Neuronal stem cell (in vitro differentiated cells): ENCODE measurements at regions not wholly inside any gene's neighbourhood (a gene's known extent, or its start where the extent isn't known, plus 50 kb on each side); places are given as distances from the start of the nearest gene placed in this dataset.

ENCODE experiments used
- DNase-seq: peaks from one replicate; pipeline ENCODE4 v3.0.0-alpha.2; 2013; ENCODE audit warnings: low spot score
- H2AFZ ChIP-seq: one replicate; pipeline ENCODE4 v1.6.1; 2013; ENCODE audit warnings: mild to moderate bottlenecking, low read length, inconsistent platforms
- H2AK5ac ChIP-seq: 2 replicates; pipeline ENCODE4 v1.6.1; 2013; ENCODE audit warnings: low read depth, mild to moderate bottlenecking, inconsistent platforms, low read length, moderate library complexity, mixed read lengths
- H2BK120ac ChIP-seq: 2 replicates; pipeline ENCODE4 v1.6.1; 2013; ENCODE audit warnings: low read depth, mild to moderate bottlenecking, inconsistent platforms, low read length, moderate library complexity, mixed read lengths
- H2BK12ac ChIP-seq: one replicate; pipeline ENCODE4 v1.6.1; 2013; ENCODE audit warnings: low read length, inconsistent platforms
- H2BK15ac ChIP-seq: 2 replicates; pipeline ENCODE4 v1.6.1; 2013; ENCODE audit warnings: mild to moderate bottlenecking, low read length, inconsistent platforms, mixed read lengths
- H2BK5ac ChIP-seq: one replicate; pipeline ENCODE4 v1.6.1; 2013; ENCODE audit warnings: inconsistent platforms, mild to moderate bottlenecking, low read length, moderate library complexity
- H3K14ac ChIP-seq: one replicate; pipeline ENCODE4 v1.6.1; 2013; ENCODE audit warnings: low read length, inconsistent platforms
- H3K18ac ChIP-seq: 2 replicates; pipeline ENCODE4 v1.6.1; 2013; ENCODE audit warnings: low read length, inconsistent platforms
- H3K23ac ChIP-seq: 2 replicates; pipeline ENCODE4 v1.6.1; 2013; ENCODE audit warnings: low read depth, mild to moderate bottlenecking, mixed read lengths, low read length, inconsistent platforms; ENCODE audit not compliant: poor library complexity
- H3K27ac ChIP-seq: replicated peaks from 3 replicates; pipeline ENCODE4 v1.5.1; 2013; ENCODE audit warnings: low read length, inconsistent platforms
- H3K27me3 ChIP-seq, 3 experiments: 2 replicates each; pipeline ENCODE4 v1.6.1; 2013; ENCODE audit warnings: low read length in 3 of 3, mild to moderate bottlenecking in 2 of 3, inconsistent platforms in 1 of 3, low read depth in 1 of 3, mixed read lengths in 1 of 3, moderate library complexity in 1 of 3; ENCODE audit not compliant: control insufficient read depth in 3 of 3, insufficient read depth in 3 of 3
- H3K36me3 ChIP-seq, 2 donors: replicated peaks in 1 of 2; 2 replicates each; pipeline ENCODE4 v1.6.1; 2013; ENCODE audit warnings: low read length in 2 of 2; ENCODE audit not compliant: control insufficient read depth in 2 of 2, insufficient read depth in 2 of 2
- H3K4ac ChIP-seq: 2 replicates; pipeline ENCODE4 v1.6.1; 2013; ENCODE audit warnings: inconsistent platforms, mild to moderate bottlenecking, low read length, moderate library complexity
- H3K4me1 ChIP-seq, 2 donors: 1 replicate in 1 of 2; 2 replicates in 1 of 2; pipeline ENCODE4 v1.6.1; 2013; ENCODE audit warnings: low read length in 2 of 2, low read depth in 1 of 2; ENCODE audit not compliant: control insufficient read depth in 2 of 2, insufficient read depth in 1 of 2
- H3K4me2 ChIP-seq: one replicate; pipeline ENCODE4 v1.6.1; 2013; ENCODE audit warnings: mild to moderate bottlenecking, low read length, inconsistent platforms; ENCODE audit not compliant: insufficient read depth, poor library complexity, severe bottlenecking
- H3K4me3 ChIP-seq, 2 donors: 2 replicates each; pipeline ENCODE4 v1.5.1; 2013; ENCODE audit warnings: low read length in 2 of 2, mild to moderate bottlenecking in 2 of 2, inconsistent platforms in 1 of 2, moderate library complexity in 1 of 2
- H3K79me1 ChIP-seq: one replicate; pipeline ENCODE4 v1.6.1; 2013; ENCODE audit warnings: low read depth, mild to moderate bottlenecking, inconsistent platforms, low read length, moderate library complexity
- H3K9ac ChIP-seq: one replicate; pipeline ENCODE4 v1.6.1; 2013; ENCODE audit warnings: mild to moderate bottlenecking, low read depth, low read length, inconsistent platforms; ENCODE audit not compliant: poor library complexity
- H3K9me3 ChIP-seq, 2 donors: replicated peaks in 1 of 2; 2 replicates each; pipeline versions ENCODE3 to v1.6.1; 2013; ENCODE audit warnings: low read length in 2 of 2, mild to moderate bottlenecking in 2 of 2, inconsistent platforms in 1 of 2, low read depth in 1 of 2, mixed read lengths in 1 of 2, moderate library complexity in 1 of 2; ENCODE audit not compliant: control insufficient read depth in 2 of 2, insufficient read depth in 1 of 2
- H4K8ac ChIP-seq: one replicate; pipeline ENCODE4 v1.6.1; 2013; ENCODE audit warnings: low read depth, mild to moderate bottlenecking, inconsistent platforms, low read length, moderate library complexity
- H4K91ac ChIP-seq: one replicate; pipeline ENCODE4 v1.6.1; 2013; ENCODE audit warnings: low read length, low read depth, mild to moderate bottlenecking, inconsistent platforms; ENCODE audit not compliant: poor library complexity
- WGBS, 2 donors: extraction: QIAGEN DNeasy Blood & Tissue Kit; methylation state at CpG; one replicate each; pipeline ENCODE4 v1.1.7; 2013; ENCODE audit warnings: missing lambda C conversion rate in 2 of 2, mixed read lengths in 1 of 2; ENCODE audit not compliant: insufficient read length in 2 of 2, insufficient replicate concordance in 1 of 2; ENCODE audit errors: extremely low coverage in 2 of 2; 5-methylcytosine and 5-hydroxymethylcytosine counted together

DNA sequence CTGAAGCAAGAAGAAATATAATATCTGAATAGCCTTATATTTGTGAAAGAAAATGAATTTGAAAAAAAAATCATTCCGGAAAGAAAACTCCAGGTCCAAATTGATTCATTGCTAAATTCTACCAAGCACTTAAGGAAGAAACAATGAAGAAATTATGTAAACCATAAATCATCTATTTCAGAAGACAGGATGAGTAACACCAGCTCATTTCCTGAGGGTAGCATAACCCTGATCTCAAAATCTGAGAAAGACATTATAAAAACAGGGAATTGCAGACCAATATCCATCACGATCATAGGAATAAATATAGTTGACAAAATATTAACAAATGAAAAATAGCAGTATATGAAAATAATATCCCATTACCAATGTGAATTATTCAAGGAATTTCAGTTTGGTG is 70.1 kb upstream of the RAB18 start:
- no peak overlapping the region for H3K4ac ChIP-seq
- no peak overlapping the region for H3K23ac ChIP-seq
- no peaks in the 10 kb centered on the region for H3K36me3 ChIP-seq
- no peak overlapping the region for H2BK120ac ChIP-seq
- no peak overlapping the region for H2BK12ac ChIP-seq
- H3K4me3 ChIP-seq = no peak overlapping the region
- H3K79me1 ChIP-seq = no peaks in the 10 kb centered on the region
- no CpG with 5 or more reads among the region's 2 CpGs for WGBS, 2 donors
- no peak overlapping the region for H2BK5ac ChIP-seq
- H2AK5ac ChIP-seq = no peak overlapping the region
- H3K4me1 ChIP-seq = no peaks in the 10 kb centered on the region
- H3K18ac ChIP-seq = no peak overlapping the region
- H3K27me3 ChIP-seq = no peaks in the 10 kb centered on the region
- H4K91ac ChIP-seq = no peak overlapping the region
- no peaks in the 10 kb centered on the region for H3K9me3 ChIP-seq
- no peak overlapping the region for H4K8ac ChIP-seq
- H3K9ac ChIP-seq = no peak overlapping the region
- no peak overlapping the region for H2AFZ ChIP-seq
- no peak overlapping the region for H3K4me2 ChIP-seq
- no peak overlapping the region for H3K14ac ChIP-seq
- H3K27ac ChIP-seq = no peak overlapping the region
- no peak for DNase-seq
- H2BK15ac ChIP-seq = no peak overlapping the region

DNA sequence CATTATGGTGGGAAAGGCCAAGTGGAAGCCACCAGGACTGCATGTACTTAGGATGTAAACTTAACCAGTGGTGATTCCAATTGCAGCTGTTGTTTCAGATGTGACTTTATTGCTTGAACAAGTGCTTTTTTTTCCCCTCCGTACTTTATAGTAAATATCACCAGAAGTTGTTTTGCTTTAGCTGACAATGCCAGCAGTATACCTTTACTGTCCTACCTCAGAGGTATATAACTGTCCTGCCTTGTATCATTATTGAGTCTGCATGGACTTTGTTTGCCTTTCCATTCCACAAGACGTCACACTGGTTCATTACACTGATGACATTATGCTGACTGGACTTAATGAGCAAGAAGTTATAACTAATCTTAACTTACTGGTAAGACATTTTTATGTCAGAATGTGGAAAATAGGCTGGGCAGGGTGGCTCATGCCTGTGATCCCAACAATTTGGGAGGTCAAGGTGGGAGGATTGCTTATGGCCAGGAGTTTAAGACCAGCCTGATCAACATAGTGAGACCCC is 77.1 kb upstream of the RAB18 start:
- Histone ChIP-seq H3K9ac (no peak overlapping the region), H2AK5ac (no peak overlapping the region), H4K8ac (no peak overlapping the region), H3K4ac (no peak overlapping the region), H3K14ac (no peak overlapping the region), H4K91ac (no peak overlapping the region), H3K4me3 (no peak overlapping the region), H3K27me3 (no peaks in the 10 kb centered on the region), H2BK12ac (no peak overlapping the region), H3K23ac (no peak overlapping the region), H3K27ac (no peak overlapping the region), H3K18ac (no peak overlapping the region), H2BK15ac (no peak overlapping the region), H2BK120ac (no peak overlapping the region), H3K79me1 (no peaks in the 10 kb centered on the region), H3K36me3 (no peaks in the 10 kb centered on the region), H2BK5ac (no peak overlapping the region), H3K9me3 (no peaks in the 10 kb centered on the region), H3K4me2 (no peak overlapping the region), H2AFZ (no peak overlapping the region), H3K4me1 (no peaks in the 10 kb centered on the region)
- DNase-seq = no peak
- WGBS, 2 donors = no CpG with 5 or more reads among the region's 2 CpGs

DNA sequence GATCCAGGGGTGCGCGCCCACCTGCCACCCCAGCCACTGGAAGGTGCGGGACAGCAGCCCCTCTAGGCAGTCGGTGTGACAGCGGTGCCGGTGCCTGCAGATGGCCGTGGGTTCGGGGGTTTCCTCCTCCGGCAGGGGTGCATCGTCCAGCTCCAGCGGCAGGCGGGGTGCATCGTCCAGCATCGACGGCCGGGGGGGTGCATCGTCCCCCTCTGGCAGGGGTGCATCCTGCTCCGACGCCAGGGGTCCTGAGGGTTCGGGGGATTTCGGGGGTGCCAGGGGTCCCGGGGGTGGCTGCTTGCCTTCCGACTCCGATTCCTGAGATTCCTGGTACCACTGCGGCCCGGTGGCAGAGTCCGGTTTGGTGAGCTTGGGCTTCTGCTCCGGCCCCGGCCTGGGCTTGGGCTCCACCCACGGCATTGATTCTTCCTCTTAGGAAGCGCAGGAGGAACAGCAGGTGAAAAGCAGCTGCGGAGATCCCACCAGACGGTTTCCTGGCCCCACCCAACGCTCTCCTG is 90.2 kb upstream of the RAB18 start:
- WGBS, 2 donors = no CpG with 5 or more reads among the region's 34 CpGs
- Histone ChIP-seq H2BK12ac (no peak overlapping the region), H3K36me3 (no peaks in the 10 kb centered on the region), H2BK5ac (no peak overlapping the region), H2AFZ (no peak overlapping the region), H3K14ac (no peak overlapping the region), H3K23ac (peak overlapping the region; percentile 80), H3K4ac (no peak overlapping the region), H2AK5ac (peak overlapping the region; percentile 63), H4K8ac (no peak overlapping the region), H3K27ac (no peak overlapping the region), H3K4me1 (no peaks in the 10 kb centered on the region), H3K27me3 (peaks cover 0 to 2% (median 0%) of the 10 kb centered on the region in 3 experiments), H3K4me3 (no peak overlapping the region), H2BK120ac (no peak overlapping the region), H3K18ac (peak overlapping the region; percentile 57), H3K9ac (no peak overlapping the region), H4K91ac (no peak overlapping the region), H3K4me2 (no peak overlapping the region), H3K9me3 (no peaks in the 10 kb centered on the region), H2BK15ac (no peak overlapping the region), H3K79me1 (no peaks in the 10 kb centered on the region)
- DNase-seq = no peak

DNA sequence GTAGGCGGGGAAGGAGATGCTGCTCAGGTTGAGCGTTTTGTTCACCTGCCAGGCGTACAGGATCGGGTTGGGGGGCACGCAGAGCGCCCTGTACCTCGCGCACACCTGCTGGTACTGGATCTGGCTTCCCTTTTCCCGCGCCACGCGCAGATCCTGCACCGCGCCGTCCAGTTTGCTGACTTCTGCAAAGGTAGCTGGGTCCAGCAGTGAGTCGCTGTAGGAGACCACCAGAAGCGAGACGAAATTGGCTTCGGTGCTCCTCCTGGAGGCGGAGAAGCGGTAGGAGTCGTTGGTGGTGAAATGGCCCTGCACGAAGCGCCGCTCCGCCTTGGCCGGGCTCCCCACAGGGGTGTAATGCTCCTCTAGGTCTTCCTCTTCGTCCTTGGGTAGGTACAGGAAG is 90.7 kb upstream of the RAB18 start:
- H4K91ac ChIP-seq = no peak overlapping the region
- H3K27me3 ChIP-seq = peaks cover 0 to 2% (median 0%) of the 10 kb centered on the region in 3 experiments
- peak overlapping the region; percentile 63 for H2AK5ac ChIP-seq
- H3K23ac ChIP-seq = peak overlapping the region; percentile 80
- no peak overlapping the region for H3K4ac ChIP-seq
- H3K4me1 ChIP-seq = no peaks in the 10 kb centered on the region
- DNase-seq = no peak
- no peak overlapping the region for H2BK15ac ChIP-seq
- H3K27ac ChIP-seq = no peak overlapping the region
- no peak overlapping the region for H2BK120ac ChIP-seq
- no peak overlapping the region for H3K18ac ChIP-seq
- H2BK12ac ChIP-seq = no peak overlapping the region
- H3K79me1 ChIP-seq = no peaks in the 10 kb centered on the region
- no peak overlapping the region for H3K14ac ChIP-seq
- no peak overlapping the region for H3K4me2 ChIP-seq
- no peak overlapping the region for H2AFZ ChIP-seq
- H2BK5ac ChIP-seq = no peak overlapping the region
- WGBS, 2 donors = no CpG with 5 or more reads among the region's 28 CpGs
- no peak overlapping the region for H3K4me3 ChIP-seq
- H3K36me3 ChIP-seq = no peaks in the 10 kb centered on the region
- no peaks in the 10 kb centered on the region for H3K9me3 ChIP-seq
- H3K9ac ChIP-seq = no peak overlapping the region
- no peak overlapping the region for H4K8ac ChIP-seq
